ENCODE measurements at regions not wholly inside any gene's neighbourhood (a gene's known extent, or its start where the extent isn't known, plus 50 kb on each side); places are given as distances from the start of the nearest gene placed in this dataset.
A peak's percentile ranks its signal among the peaks of the same experiment; 100 is the strongest.

GRCh38 chr10:110360857-110361474 lies 56.2 kb upstream of the SMNDC1 start:
- TF ChIP-seq SAFB2 (IDR thresholded peaks at IDR 0.05; ENCODE audit: borderline replicate concordance, low read depth, low read length, severe bottlenecking): no peak
- TF ChIP-seq, protein P1, sequence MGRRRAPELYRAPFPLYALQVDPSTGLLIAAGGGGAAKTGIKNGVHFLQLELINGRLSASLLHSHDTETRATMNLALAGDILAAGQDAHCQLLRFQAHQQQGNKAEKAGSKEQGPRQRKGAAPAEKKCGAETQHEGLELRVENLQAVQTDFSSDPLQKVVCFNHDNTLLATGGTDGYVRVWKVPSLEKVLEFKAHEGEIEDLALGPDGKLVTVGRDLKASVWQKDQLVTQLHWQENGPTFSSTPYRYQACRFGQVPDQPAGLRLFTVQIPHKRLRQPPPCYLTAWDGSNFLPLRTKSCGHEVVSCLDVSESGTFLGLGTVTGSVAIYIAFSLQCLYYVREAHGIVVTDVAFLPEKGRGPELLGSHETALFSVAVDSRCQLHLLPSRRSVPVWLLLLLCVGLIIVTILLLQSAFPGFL (CRISPR knock-in tag; IDR thresholded peaks at IDR 0.05): no peak
- TF ChIP-seq CXXC5 (CRISPR knock-in tag; IDR thresholded peaks at IDR 0.05): no peak
- TF ChIP-seq MTA1 (IDR thresholded peaks at IDR 0.05; ENCODE audit: borderline replicate concordance): no peak
- TF ChIP-seq, protein P2, sequence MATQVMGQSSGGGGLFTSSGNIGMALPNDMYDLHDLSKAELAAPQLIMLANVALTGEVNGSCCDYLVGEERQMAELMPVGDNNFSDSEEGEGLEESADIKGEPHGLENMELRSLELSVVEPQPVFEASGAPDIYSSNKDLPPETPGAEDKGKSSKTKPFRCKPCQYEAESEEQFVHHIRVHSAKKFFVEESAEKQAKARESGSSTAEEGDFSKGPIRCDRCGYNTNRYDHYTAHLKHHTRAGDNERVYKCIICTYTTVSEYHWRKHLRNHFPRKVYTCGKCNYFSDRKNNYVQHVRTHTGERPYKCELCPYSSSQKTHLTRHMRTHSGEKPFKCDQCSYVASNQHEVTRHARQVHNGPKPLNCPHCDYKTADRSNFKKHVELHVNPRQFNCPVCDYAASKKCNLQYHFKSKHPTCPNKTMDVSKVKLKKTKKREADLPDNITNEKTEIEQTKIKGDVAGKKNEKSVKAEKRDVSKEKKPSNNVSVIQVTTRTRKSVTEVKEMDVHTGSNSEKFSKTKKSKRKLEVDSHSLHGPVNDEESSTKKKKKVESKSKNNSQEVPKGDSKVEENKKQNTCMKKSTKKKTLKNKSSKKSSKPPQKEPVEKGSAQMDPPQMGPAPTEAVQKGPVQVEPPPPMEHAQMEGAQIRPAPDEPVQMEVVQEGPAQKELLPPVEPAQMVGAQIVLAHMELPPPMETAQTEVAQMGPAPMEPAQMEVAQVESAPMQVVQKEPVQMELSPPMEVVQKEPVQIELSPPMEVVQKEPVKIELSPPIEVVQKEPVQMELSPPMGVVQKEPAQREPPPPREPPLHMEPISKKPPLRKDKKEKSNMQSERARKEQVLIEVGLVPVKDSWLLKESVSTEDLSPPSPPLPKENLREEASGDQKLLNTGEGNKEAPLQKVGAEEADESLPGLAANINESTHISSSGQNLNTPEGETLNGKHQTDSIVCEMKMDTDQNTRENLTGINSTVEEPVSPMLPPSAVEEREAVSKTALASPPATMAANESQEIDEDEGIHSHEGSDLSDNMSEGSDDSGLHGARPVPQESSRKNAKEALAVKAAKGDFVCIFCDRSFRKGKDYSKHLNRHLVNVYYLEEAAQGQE (IDR thresholded peaks at IDR 0.05; ENCODE audit: borderline replicate concordance): peak; percentile 93
- TF ChIP-seq, protein P2 (CRISPR knock-in tag; IDR thresholded peaks at IDR 0.05; ENCODE audit: low read depth): peak; percentile 64; the same call in 1 of the 2 replicates
- TF ChIP-seq SIX5 (IDR thresholded peaks at IDR 0.05; ENCODE audit: borderline replicate concordance in 1 of 2, insufficient read depth in 1 of 2, low read depth in 1 of 2, low read length in 2 of 2): no peak
- TF ChIP-seq SMARCE1 (IDR thresholded peaks at IDR 0.05): no peak
- TF ChIP-seq POLR2A (conservative IDR thresholded peaks at IDR 0.05): no peak
- TF ChIP-seq NUFIP1 (IDR thresholded peaks at IDR 0.05; ENCODE audit: partially characterized antibody): no peak
- TF ChIP-seq, protein P3, sequence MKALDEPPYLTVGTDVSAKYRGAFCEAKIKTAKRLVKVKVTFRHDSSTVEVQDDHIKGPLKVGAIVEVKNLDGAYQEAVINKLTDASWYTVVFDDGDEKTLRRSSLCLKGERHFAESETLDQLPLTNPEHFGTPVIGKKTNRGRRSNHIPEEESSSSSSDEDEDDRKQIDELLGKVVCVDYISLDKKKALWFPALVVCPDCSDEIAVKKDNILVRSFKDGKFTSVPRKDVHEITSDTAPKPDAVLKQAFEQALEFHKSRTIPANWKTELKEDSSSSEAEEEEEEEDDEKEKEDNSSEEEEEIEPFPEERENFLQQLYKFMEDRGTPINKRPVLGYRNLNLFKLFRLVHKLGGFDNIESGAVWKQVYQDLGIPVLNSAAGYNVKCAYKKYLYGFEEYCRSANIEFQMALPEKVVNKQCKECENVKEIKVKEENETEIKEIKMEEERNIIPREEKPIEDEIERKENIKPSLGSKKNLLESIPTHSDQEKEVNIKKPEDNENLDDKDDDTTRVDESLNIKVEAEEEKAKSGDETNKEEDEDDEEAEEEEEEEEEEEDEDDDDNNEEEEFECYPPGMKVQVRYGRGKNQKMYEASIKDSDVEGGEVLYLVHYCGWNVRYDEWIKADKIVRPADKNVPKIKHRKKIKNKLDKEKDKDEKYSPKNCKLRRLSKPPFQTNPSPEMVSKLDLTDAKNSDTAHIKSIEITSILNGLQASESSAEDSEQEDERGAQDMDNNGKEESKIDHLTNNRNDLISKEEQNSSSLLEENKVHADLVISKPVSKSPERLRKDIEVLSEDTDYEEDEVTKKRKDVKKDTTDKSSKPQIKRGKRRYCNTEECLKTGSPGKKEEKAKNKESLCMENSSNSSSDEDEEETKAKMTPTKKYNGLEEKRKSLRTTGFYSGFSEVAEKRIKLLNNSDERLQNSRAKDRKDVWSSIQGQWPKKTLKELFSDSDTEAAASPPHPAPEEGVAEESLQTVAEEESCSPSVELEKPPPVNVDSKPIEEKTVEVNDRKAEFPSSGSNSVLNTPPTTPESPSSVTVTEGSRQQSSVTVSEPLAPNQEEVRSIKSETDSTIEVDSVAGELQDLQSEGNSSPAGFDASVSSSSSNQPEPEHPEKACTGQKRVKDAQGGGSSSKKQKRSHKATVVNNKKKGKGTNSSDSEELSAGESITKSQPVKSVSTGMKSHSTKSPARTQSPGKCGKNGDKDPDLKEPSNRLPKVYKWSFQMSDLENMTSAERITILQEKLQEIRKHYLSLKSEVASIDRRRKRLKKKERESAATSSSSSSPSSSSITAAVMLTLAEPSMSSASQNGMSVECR (CRISPR knock-in tag; IDR thresholded peaks at IDR 0.05): no peak
- TF ChIP-seq XRCC5 (IDR thresholded peaks at IDR 0.05; ENCODE audit: low read depth, low read length): no peak
- TF ChIP-seq EGR1 (conservative IDR thresholded peaks at IDR 0.05): no peak
- TF ChIP-seq SP1 (CRISPR knock-in tag; IDR thresholded peaks at IDR 0.05): no peak
- TF ChIP-seq NRF1 (conservative IDR thresholded peaks at IDR 0.05 in 1 of 2, IDR thresholded peaks at IDR 0.05 in 1 of 2): no peak

All from K562 (cell line).